HG03558 (cell line): ENCODE measurements at regions not wholly inside any gene's neighbourhood (a gene's known extent, or its start where the extent isn't known, plus 50 kb on each side); places are given as distances from the start of the nearest gene placed in this dataset.
"Not testable (repeated sequence)": the region's sequence is repeated elsewhere in the genome, so short reads cannot be mapped to it uniquely, and the experiment has no call there.

Experiments used
- ATAC-seq: cut with Tn5 transposase; IDR thresholded peaks from one replicate; pipeline ENCODE4 v1.9.1; 2021; ENCODE audit warnings: moderate number of reproducible peaks; ENCODE audit not compliant: unreplicated experiment; ENCODE audit errors: extremely low read depth

- no peak for ATAC-seq
Measured at GRCh38 chr5:18601185-18601584, 966.9 kb downstream of the TAF11L14 start.

- no peak for ATAC-seq
Measured at GRCh38 chr5:18602402-18602801, 968.1 kb downstream of the TAF11L14 start.

- ATAC-seq = no peak
Measured at GRCh38 chr5:18605186-18605585, 970.9 kb downstream of the TAF11L14 start.

- ATAC-seq = no peak
Measured at GRCh38 chr5:18607570-18607969, 973.3 kb downstream of the TAF11L14 start.

GRCh38 chr5:18617191-18617590, 982.9 kb downstream of the TAF11L14 start:
- ATAC-seq = not testable (repeated sequence)

- no peak for ATAC-seq
Measured at GRCh38 chr5:18630458-18631045, 996.3 kb downstream of the TAF11L14 start.

- ATAC-seq = no peak
Measured at GRCh38 chr5:18652404-18653215, 1018.4 kb downstream of the TAF11L14 start.

GRCh38 chr5:18653216-18653752, 1019.0 kb downstream of the TAF11L14 start:
- no peak for ATAC-seq

- ATAC-seq = no peak
Measured at GRCh38 chr5:18660511-18660910, 1026.3 kb downstream of the TAF11L14 start.

GRCh38 chr5:18662231-18662630, 1028.0 kb downstream of the TAF11L14 start:
- ATAC-seq = no peak

- ATAC-seq = not testable (repeated sequence)
Measured at GRCh38 chr5:18674212-18674611, 1040.0 kb downstream of the TAF11L14 start.

GRCh38 chr5:18675041-18675440, 1040.8 kb downstream of the TAF11L14 start:
- ATAC-seq = no peak

GRCh38 chr5:18686253-18686652, 1052.0 kb downstream of the TAF11L14 start:
- ATAC-seq = no peak

- ATAC-seq = no peak
Measured at GRCh38 chr5:18687429-18687828, 1053.2 kb downstream of the TAF11L14 start.

- ATAC-seq = no peak
Measured at GRCh38 chr5:18699681-18700080, 1065.4 kb downstream of the TAF11L14 start.

- ATAC-seq = no peak
Measured at GRCh38 chr5:18702821-18703220, 1068.6 kb downstream of the TAF11L14 start.

GRCh38 chr5:18712936-18713485, 1078.8 kb downstream of the TAF11L14 start:
- ATAC-seq = no peak

GRCh38 chr5:18720002-18720401, 1085.7 kb downstream of the TAF11L14 start:
- no peak for ATAC-seq

GRCh38 chr5:18732556-18733479, 1098.6 kb downstream of the TAF11L14 start:
- no peak for ATAC-seq

GRCh38 chr5:18736051-18736398, 1101.8 kb downstream of the TAF11L14 start:
- no peak for ATAC-seq
